ENCODE measurements at regions not wholly inside any gene's neighbourhood (a gene's known extent, or its start where the extent isn't known, plus 50 kb on each side); places are given as distances from the start of the nearest gene placed in this dataset.

- TF ChIP-seq CTCF (IDR thresholded peaks at IDR 0.05) (no peak), POLR2AphosphoS5 (IDR thresholded peaks at IDR 0.05) (no peak), EP300 (IDR thresholded peaks at IDR 0.05) (no peak)
These were observed 87.3 kb downstream of the GAS1 start for GRCh38 chr9:86860006-86860405.
